ENCODE measurements at regions not wholly inside any gene's neighbourhood (a gene's known extent, or its start where the extent isn't known, plus 50 kb on each side); places are given as distances from the start of the nearest gene placed in this dataset.

DNA sequence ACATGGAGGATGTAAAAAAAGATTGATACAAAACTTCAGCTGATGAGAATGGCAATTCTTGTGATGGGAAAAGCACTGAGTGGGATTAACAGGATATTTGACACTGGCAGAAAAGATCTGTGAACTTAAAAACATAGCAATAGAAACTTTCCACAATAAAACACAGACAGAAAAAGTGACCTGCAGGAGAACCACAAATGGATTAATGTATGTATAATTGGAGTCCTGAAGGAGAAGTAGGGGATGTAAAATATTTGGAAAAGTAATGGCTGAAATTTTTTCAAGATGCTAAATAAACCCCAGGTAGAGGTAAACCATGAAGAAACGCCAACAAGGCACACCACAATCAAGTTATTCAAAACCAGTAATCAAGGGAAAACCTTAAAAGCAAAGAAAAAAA, 130.8 kb upstream of the C14orf180 start:
- no peak for DNase-seq (ENCODE audit: extremely low read depth in 1 of 2, low read depth in 1 of 2)

DNA sequence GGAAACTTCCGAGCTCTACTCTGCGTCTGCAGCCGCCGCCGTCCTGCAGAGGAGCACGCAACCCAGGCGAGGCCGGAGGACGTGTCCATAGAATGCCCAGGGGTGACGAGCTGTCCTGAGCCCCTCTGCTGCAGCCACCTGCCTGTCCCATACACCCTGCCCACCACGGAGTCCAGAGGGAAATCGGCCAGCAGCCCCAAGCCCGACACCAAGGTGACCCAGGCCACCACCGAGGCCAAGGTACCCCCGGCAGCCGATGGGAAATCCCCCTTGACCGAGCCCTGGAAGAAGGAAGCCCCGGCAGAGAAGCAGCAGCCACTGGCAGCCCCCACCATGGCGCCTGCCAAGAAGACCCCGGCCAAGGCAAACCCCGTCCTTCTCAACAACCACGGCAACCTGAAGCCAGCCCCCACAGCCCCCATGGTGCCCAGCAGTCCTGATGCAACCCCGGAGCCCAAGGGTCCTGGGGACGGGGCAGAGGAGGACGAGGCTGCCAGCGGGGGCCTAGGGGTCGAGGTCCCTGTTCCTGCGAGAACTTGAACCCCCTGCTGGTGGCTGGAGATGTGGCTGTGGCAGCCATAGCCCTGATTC, 128.7 kb upstream of the C14orf180 start:
- DNase-seq (ENCODE audit: extremely low read depth in 1 of 2, low read depth in 1 of 2): no peak

DNA sequence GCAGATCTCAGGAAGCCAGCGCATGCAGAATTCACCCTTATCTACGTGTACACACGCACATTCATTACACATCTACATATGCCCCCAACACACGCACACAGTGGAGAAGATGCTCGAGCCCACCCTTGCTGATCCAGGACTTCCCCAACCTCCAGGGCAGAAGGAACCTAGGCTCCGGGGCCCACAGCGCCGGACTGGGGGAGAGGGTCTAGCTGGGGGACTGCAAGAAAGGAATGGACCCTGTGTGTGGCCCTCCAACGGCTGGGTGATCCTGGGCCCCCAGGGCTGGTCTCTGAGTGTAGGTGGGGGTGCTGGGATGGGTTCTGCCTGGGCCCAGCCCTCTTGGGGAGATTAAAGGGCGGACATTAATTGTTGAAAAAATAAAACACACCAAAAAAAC, 128.1 kb upstream of the C14orf180 start:
- DNase-seq (ENCODE audit: extremely low read depth in 1 of 2, low read depth in 1 of 2): no peak

DNA sequence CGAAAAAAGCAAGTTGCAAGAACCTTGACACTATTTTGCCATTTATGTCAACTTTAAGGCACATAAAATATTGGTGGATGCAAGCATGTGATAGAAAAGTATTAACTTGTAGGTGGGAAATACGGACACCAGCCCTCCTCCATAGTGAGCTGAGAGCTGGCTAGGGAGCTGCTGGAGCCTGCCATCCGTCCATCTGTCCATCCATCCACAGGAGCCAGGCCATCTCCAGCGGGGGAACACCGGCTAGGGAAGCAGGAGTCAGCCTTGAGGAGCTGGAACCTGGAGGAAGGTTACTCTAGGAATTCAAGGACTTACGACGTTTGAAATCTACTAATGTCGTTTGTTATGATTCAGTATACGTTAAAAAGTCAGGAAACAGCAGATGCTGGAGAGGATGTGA, 120.7 kb upstream of the C14orf180 start:
- DNase-seq (ENCODE audit: extremely low read depth in 1 of 2, low read depth in 1 of 2): no peak

DNA sequence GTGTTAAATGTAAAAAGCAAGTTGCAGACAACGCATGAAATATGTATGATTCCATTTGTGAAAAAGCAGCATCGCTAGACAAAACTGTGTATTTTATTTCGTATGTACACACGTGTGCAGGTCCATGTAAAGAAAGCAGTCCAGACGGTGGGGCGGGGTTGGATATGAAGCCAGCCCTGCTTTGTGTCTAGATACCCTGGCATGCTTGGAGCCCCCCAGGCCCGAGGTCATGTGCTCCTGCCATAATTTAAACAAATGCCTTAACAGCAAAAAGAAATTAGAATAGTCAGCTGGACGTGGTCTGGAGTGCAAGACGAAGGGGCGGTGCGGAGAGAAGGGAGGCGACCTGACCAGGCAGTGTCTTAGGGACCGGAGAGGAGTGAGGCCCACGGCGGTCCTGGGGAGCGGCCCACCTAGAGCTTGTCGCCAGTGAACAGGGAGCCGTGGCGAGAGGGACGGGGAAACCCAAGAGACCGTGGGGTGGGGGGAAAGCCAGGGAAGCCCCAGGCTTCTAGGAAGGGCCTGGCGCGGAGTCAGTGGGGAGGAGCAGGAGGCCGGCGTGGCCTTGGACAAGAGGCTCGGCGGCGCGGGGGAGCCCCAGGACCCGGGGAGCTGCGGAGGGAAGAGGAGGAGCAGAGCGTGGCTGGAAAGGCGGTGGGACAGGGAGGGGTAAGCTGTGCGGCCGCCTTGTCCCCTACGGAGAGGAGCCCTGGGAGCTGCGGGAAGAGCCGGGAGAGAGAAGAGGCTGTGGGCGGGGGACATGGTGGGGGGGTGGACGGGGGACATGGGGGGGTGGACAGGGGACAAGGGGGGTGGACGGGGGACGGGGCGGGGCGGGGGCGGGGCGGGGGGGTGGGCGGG, 118.5 kb upstream of the C14orf180 start:
- DNase-seq (ENCODE audit: extremely low read depth in 1 of 2, low read depth in 1 of 2): no peak

DNA sequence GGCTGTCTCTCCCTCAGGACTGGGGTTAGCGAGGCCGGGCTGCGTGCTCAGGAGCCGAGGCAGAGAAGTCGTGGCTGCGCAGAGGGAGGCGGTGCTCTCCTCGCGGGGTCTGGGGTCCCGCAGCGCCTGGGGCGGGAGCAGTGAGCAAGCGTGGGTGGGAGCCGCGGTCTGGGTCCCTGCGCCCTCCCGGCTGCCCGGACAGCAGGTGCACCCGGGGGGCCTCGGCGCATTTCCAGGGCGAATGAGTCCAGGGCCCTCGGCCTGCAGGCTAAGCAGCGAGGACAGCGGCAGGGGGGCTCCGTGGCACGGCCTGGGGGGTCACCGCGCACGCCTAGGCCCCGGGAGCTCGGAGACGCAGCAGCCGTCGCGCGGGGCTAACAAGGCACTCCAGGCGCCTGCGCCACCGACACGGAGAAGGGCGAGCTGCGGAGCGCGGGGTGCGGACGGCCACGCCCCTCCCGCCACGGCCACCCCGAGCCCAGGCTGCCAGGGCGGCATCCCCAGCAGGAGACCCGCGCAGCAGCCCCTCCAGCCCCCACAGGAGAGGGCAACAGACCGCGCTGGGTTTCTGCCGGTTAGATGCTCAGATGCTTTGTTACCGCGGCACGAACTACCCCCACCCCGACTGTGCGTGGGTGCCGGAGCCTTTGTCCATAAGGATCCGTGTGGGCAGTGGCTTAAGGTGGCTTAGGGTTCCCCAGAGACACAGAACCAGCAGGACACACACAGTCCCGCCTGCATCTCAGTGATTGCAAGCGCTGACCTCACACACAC, 117.7 kb upstream of the C14orf180 start:
- no peak for DNase-seq (ENCODE audit: extremely low read depth in 1 of 2, low read depth in 1 of 2)

DNA sequence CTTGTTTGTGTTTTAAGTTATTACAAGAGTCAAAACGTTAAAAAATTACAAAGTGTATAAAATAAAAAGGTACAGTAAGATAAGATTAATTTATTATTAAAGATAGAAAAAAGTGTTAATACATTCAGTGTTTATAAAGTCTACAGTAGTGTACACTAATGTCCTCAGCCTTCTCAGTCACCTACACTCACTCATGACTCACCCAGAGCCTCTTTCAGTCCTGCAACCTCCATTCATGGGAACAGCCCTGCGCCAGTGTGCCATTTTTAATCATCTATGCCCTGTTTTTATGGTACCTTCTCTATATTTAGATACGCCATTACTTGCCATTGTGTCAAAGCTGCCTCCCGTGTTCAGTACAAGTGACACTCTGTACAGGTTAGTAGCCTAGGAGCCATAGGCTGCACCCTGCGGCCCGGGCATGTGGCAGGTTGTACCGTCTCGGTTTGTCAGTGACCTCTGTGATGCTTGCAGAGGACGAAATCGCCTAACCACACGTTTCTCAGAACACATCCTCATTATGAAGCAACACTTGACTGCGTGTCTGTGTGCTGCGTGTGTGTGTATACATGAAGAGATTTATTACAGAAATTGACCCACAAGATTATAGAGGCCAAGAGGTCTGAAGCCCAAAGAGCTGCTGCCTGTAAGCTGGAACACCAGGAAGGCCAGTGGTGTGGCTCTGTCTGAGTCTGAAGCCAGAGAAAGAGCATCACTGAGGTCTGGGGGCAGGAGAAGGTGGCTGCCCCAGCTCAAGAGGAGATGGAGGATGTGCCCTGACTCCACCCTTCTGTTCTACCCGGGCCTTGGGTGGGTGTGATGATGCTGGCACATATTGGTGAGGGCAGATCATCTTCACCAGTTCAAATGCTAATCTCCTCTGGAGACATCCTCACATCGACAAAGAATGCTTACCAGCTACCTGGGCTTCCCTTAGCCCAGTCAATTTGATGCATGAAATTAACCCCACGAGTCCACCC, 116.6 kb upstream of the C14orf180 start:
- no peak for DNase-seq (ENCODE audit: extremely low read depth in 1 of 2, low read depth in 1 of 2)

DNA sequence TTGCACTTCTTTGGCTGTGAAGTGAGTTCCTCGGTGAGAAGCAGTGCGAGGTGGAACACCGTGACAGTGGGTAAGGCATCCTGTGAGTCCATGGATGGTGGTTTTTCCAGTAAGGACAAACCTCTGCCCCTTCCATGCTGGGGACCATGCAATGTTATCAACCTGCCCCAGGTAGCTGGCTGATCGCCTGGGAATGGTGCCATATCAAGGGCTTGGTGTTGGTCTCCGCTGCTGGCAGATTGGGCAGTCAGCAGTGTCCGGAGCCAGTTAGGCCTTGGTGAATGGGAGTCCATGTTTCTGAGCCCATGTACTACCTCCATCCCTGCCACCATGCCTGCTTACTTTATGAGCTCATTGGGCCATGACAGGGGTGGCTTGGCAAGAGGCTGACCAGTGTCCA, 114.7 kb upstream of the C14orf180 start:
- DNase-seq (ENCODE audit: extremely low read depth in 1 of 2, low read depth in 1 of 2): no peak

DNA sequence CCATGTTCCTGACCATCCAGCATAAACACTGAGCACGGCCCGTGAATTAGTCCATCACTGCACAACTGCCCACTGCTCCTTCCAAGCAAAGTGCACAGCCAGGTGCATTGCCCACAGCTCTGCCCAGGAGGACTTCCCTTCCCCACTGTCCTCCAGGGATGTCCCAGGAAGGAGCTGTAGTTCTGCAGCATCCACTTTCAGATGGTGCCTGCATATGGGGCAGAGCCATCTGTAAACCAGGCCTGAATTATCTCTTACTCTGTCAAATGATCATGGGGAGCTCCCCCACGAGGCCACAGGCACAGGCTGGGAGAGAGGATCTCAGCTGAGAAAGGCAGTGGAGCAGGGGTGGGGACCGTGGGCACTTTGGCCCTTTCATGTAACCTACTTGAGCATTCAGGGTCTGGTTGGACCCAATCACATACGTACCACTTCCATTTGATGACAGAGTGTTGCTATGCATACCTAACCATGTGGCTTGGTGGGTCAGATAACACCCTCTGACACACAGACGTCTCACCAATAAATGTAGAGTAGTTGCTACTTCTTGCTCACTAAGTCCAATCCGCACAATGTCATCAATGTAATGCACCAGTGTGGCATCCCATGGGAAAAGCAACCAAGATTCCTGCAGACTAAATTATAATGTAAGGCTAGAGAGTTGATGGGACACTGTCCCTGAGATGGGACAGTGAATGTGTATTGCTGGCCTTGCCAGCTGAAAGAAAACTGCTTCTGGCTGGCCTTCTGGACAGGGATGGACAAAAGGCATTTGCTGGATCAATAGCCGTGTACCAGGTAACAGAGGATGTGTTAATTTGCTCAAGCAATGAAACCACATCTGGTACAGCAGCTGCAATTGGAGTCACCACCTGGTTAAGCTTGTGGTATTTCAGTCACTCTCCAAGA, 113.8 kb upstream of the C14orf180 start:
- no peak for DNase-seq (ENCODE audit: extremely low read depth in 1 of 2, low read depth in 1 of 2)

DNA sequence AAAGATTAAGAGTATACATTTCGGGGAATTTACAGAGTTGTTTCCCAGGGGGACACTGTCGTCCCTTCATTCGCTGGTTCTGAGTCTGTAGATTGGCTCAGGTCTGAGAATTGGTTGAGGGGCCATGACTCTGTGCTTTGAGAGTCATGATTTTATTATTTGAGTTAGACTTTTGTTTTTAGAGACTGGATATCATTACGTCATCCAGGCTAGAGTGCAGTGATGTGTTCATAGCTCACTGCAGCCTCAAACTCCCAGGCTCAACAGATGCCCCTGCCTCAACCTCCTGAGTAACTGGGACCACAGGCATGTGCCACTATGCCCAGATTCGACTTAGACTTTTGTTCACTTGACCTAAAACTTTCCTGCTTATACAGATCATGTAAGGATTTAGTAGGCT, 112.3 kb upstream of the C14orf180 start:
- no peak for DNase-seq (ENCODE audit: extremely low read depth in 1 of 2, low read depth in 1 of 2)

DNA sequence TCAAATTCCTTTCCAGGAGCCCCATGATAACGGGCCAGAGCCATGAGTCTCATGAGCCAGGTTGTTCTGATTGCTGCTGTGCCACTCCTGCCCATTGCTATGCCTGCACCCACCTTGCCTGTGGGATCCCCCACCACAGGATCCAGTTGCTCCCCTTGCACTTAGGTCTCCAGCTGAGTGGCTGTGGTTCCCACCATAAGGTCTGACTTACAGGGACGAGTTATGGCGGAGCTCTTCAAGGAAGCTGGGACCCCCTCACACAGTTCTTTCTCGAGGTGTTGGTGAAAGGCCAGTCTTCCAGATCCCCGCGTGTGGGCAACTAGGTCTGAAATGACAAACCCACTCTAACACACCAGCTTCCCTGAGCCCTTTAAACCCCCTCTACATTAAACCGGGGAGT, 111.9 kb upstream of the C14orf180 start:
- no peak for DNase-seq (ENCODE audit: extremely low read depth in 1 of 2, low read depth in 1 of 2)

DNA sequence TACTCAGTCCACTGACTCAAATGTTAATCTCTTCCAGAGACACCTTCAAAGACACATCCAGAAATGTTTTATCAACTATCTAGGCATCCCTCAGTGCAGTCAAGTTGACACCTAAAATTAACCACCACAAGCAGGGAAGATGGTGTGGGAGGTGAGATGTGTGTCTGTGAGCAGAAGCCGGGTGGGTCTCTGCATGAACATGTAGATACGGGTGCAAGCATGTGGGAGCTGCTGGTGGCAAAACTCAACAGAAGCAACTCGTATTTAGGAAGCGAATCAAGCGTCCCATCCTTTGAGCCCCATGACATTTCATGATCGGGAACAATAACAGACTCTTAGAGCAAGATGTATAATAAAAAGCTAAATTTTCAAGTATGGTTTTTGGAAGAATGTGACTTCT, 110.0 kb upstream of the C14orf180 start:
- DNase-seq (ENCODE audit: extremely low read depth in 1 of 2, low read depth in 1 of 2): no peak

DNA sequence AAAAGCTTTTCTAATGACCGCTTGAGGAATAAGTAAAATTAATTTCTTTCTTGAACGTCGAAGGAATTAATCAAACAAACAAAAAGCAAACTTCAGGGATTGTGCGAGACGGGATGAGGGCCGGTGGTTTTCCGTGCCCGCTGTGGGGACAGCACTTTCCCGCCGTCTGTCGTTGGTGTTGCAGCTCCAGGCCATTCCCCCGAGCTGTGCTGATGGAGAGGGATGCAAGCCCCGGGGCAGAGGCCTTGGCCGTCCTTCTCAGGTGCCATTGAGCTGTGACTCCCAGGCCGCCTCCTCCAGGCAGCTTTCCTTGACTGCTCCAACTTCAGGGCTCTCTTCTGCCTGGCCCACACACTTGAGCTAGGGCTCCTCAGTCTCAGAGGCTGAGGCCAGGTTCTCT, 109.0 kb upstream of the C14orf180 start:
- DNase-seq (ENCODE audit: extremely low read depth in 1 of 2, low read depth in 1 of 2): no peak

DNA sequence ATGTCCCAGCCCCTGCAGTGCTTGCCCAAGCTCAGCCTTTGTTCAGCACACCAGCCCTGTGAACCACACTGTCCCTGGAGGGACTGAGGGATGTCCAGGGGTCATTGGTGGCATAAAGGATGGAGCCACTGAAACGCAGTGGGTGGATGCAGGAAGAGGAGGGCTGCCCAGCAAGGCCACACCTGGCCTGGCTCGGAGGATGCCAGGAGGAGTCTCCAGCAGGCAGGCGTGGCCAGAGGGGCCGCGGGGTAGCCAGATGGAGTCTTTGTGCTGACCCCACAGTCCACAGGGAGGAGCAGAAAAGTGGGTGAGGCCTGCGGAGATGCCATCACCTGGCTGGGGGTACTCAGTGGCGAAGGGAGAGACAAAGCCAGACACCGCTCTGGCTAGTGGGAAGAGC, 108.5 kb upstream of the C14orf180 start:
- no peak for DNase-seq (ENCODE audit: extremely low read depth in 1 of 2, low read depth in 1 of 2)

DNA sequence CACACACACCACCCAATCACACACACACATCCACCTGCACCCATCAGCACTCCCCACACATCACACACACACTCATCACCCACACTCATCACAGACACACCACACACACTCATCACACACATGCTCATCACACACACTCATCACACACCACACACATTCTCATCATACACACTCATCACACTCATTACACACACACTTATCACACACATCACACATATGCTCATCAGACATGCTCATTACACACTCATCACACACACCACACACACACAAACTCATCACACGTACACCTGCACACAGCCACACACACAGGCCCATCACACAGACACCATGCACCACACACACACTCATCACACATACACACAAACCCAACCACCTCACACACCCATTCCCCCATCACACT, 107.5 kb upstream of the C14orf180 start:
- no peak for DNase-seq (ENCODE audit: extremely low read depth in 1 of 2, low read depth in 1 of 2)

DNA sequence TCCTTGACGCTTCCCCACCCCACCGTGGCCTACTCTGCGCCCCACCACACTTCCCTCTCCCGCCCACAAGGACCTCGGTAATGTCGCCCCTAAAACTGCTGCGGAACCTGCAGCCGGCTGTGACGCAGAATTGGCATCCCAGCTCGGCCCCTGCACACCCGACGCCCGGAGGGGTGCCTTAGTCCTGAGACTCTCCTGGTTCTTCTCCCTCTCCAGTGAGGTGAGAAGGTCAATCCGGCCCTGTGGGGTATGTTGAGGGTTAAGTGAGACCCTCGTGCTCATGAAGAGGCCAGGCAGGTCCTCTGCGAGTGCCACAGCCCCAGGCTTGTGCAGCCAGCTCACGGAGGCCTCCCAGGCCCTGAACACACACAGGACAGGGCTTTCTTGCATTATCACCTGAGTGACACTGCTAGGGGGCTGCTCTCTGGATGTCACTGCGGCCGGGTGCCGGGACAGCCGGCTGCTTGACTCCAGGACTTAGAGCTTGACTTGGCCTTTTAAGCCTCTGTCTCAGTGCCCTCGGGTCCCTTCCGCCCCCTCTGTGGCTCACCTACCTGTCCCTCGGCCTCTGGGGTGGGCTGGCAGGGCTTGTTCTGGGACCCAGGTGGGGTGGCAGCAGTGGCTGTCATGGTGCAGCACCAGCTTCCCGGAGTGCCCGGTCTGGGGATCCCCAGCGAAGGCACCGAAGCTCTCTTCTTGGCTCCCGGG, 106.9 kb upstream of the C14orf180 start:
- DNase-seq (ENCODE audit: extremely low read depth in 1 of 2, low read depth in 1 of 2): no peak

DNA sequence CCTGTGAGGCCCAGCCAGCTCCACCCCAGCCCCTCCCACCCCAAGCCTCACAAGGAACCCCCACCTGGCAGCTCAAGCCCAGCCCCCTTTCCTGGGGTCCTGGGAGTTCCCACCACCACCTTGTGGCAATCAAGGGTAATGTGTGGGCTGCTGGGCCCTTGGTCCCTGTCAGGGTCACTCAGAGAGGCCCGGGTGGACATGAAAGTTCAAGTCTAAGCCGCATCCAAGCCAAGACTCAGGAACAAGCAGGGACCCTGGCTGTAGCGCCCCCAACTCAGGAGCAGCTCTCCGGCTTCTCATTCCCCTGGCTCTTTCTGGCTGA, 106.4 kb upstream of the C14orf180 start:
- DNase-seq (ENCODE audit: extremely low read depth in 1 of 2, low read depth in 1 of 2): no peak

DNA sequence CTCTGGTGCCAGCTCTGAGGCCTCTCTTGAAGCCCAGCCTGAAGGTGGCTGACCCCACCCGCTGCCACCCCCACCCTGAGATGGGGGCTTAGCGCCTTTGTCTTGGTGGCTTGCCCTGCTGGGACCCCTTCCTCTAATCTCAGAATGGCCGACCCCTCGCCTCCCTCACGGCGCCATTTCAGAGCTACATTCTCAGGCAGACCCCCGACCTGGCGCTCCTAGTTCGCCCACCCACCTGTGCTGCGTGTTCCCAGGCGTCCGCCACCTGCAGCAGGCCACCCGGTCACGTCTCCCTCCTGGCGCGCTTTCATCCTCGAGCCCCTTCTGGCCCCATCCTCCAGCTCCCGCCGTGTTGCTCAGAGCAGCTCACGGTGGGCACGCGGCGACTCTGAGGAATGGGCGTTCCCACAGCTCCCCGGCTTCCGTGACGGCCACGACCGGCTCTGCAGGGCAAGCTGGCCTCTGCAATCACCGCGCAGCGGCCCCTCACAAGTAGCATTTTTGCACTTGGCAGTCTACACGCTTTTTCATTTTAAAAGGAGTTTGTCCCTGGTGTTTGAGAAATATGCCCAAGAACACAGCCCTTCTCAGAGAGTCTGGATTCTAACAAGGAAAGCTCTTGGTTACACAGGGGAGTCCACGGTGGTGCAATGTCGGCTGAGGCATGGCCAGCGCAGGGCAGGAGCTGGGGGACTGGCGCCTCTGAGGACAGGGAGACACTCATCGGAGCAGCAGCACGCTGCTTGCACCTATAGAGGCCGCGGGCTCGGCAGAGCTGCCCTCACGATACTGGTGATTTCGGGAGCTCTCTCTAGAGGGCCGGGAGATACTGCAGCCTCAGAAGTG, 105.7 kb upstream of the C14orf180 start:
- no peak for DNase-seq (ENCODE audit: extremely low read depth in 1 of 2, low read depth in 1 of 2)
